Cardiac fibroblast (primary cell): ENCODE measurements at regions not wholly inside any gene's neighbourhood (a gene's known extent, or its start where the extent isn't known, plus 50 kb on each side); places are given as distances from the start of the nearest gene placed in this dataset.

Experiments used
- DNase-seq, 2 donors: peaks; one replicate each; pipeline versions ENCODE4 v3.0.0 to v3.0.0-alpha.2; 2010; ENCODE audit warnings: low read depth in 2 of 2
- H3K4me3 ChIP-seq, 2 donors: replicated peaks in 1 of 2; 1 replicate in 1 of 2; 2 replicates in 1 of 2; pipeline ENCODE4 v1.5.1; 2011; ENCODE audit warnings: low read depth in 2 of 2, low read length in 2 of 2, mild to moderate bottlenecking in 2 of 2, moderate library complexity in 1 of 2
- CTCF ChIP-seq: IDR thresholded peaks from one replicate; pipeline ENCODE4 v1.5.1; 2011; ENCODE audit warnings: low read depth, mild to moderate bottlenecking, low read length, inconsistent platforms

GRCh38 chr3:135490219-135490915 lies 475.2 kb upstream of the PPP2R3A start:
- no peak for TF ChIP-seq CTCF
- H3K4me3 ChIP-seq: no peak overlapping the region
- no peak for DNase-seq

GRCh38 chr3:135491491-135492205 lies 473.9 kb upstream of the PPP2R3A start:
- TF ChIP-seq CTCF: no peak
- H3K4me3 ChIP-seq: no peak overlapping the region
- no peak for DNase-seq

GRCh38 chr3:135495891-135496290 lies 469.6 kb upstream of the PPP2R3A start:
- no peak for TF ChIP-seq CTCF
- H3K4me3 ChIP-seq: no peak overlapping the region
- no peak for DNase-seq

- DNase-seq: no peak
- H3K4me3 ChIP-seq: no peak overlapping the region
- no peak for TF ChIP-seq CTCF
These were observed 467.5 kb upstream of the PPP2R3A start for GRCh38 chr3:135497979-135498378.

GRCh38 chr3:135499426-135499825 lies 466.1 kb upstream of the PPP2R3A start:
- DNase-seq: no peak
- no peak overlapping the region for H3K4me3 ChIP-seq
- TF ChIP-seq CTCF: no peak

- H3K4me3 ChIP-seq: no peak overlapping the region
- no peak for DNase-seq
- TF ChIP-seq CTCF: no peak
These were observed 465.5 kb upstream of the PPP2R3A start for GRCh38 chr3:135500034-135500433.
